ENCODE measurements at regions not wholly inside any gene's neighbourhood (a gene's known extent, or its start where the extent isn't known, plus 50 kb on each side); places are given as distances from the start of the nearest gene placed in this dataset.

- Histone ChIP-seq H3K27me3 (replicated peaks in 1 of 4; ENCODE audit: control extremely low read depth in 1 of 4, control insufficient read depth in 3 of 4, insufficient read depth in 4 of 4, low read length in 3 of 4) (no peaks in the 10 kb centered on the region), H3K27ac (ENCODE audit: low read length in 2 of 2) (no peak overlapping the region), H3K9ac (ENCODE audit: low read length) (no peak overlapping the region), H3K4me2 (replicated peaks; ENCODE audit: low read depth, low read length, poor library complexity, severe bottlenecking) (no peak overlapping the region), H3K36me3 (replicated peaks in 1 of 2; ENCODE audit: control extremely low read depth in 1 of 2, control insufficient read depth in 1 of 2, extremely low read depth in 1 of 2, insufficient read depth in 2 of 2, low read length in 1 of 2) (no peaks in the 10 kb centered on the region), H3K9me3 (ENCODE audit: control extremely low read depth in 1 of 3, control insufficient read depth in 2 of 3, insufficient read depth in 1 of 3, low read length in 2 of 3) (no peaks in the 10 kb centered on the region), H3K79me2 (ENCODE audit: control insufficient read depth, insufficient read depth, low read length) (no peaks in the 10 kb centered on the region), H3K4me1 (ENCODE audit: control insufficient read depth in 2 of 2, insufficient read depth in 2 of 2, low read length in 2 of 2) (no peaks in the 10 kb centered on the region), H2AFZ (ENCODE audit: insufficient read depth, low read depth, low read length, poor library complexity, severe bottlenecking) (no peak overlapping the region), H3K4me3 (ENCODE audit: control extremely low read depth in 1 of 5, extremely low read depth in 1 of 5, insufficient read depth in 1 of 5, low read depth in 2 of 5, low read length in 4 of 5) (no peak overlapping the region), H4K20me1 (ENCODE audit: control insufficient read depth, insufficient read depth, low read length, poor library complexity, severe bottlenecking) (no peaks in the 10 kb centered on the region)
- H3K4me3 Mint-ChIP-seq, result no peak overlapping the region
- no peak overlapping the region for H3K27ac Mint-ChIP-seq
- WGBS (ENCODE audit: insufficient coverage), result no CpG with 5 or more reads among the region's 2 CpGs
- no peaks in the 10 kb centered on the region for H3K4me1 Mint-ChIP-seq
- no peaks in the 10 kb centered on the region for H3K27me3 Mint-ChIP-seq
- no peak for TF ChIP-seq CTCF (IDR thresholded peaks at IDR 0.05)
- no peak for TF ChIP-seq EZH2 (IDR thresholded peaks at IDR 0.05; ENCODE audit: borderline replicate concordance, insufficient read depth, low read depth, low read length, poor library complexity, severe bottlenecking)
- ChIA-PET POLR2A (no interaction called here), CTCF (no interaction called here)
- intact Hi-C loops (cut with micrococcal nuclease), result no loop called here
- DNase-seq, result no peak
- H3K9me3 Mint-ChIP-seq (ENCODE audit: insufficient read depth), result no peaks in the 10 kb centered on the region
- no peak for ATAC-seq (ENCODE audit: low read depth)
These were observed 275.6 kb downstream of the RAP2B start for GRCh38 chr3:153437666-153438065.

- no CpG with 5 or more reads among the region's 3 CpGs for WGBS (ENCODE audit: insufficient coverage)
- no peaks in the 10 kb centered on the region for H3K4me1 Mint-ChIP-seq
- H3K9me3 Mint-ChIP-seq (ENCODE audit: insufficient read depth), result no peaks in the 10 kb centered on the region
- H3K4me3 ChIP-seq (ENCODE audit: control extremely low read depth in 1 of 5, extremely low read depth in 1 of 5, insufficient read depth in 1 of 5, low read depth in 2 of 5, low read length in 4 of 5), result no peak overlapping the region
- no peaks in the 10 kb centered on the region for H3K79me2 ChIP-seq (ENCODE audit: control insufficient read depth, insufficient read depth, low read length)
- no peaks in the 10 kb centered on the region for H3K9me3 ChIP-seq (ENCODE audit: control extremely low read depth in 1 of 3, control insufficient read depth in 2 of 3, insufficient read depth in 1 of 3, low read length in 2 of 3)
- H3K27me3 ChIP-seq (replicated peaks in 1 of 4; ENCODE audit: control extremely low read depth in 1 of 4, control insufficient read depth in 3 of 4, insufficient read depth in 4 of 4, low read length in 3 of 4), result no peaks in the 10 kb centered on the region
- no peak overlapping the region for H3K4me3 Mint-ChIP-seq
- no peak overlapping the region for H3K4me2 ChIP-seq (replicated peaks; ENCODE audit: low read depth, low read length, poor library complexity, severe bottlenecking)
- DNase-seq, result no peak
- no peak overlapping the region for H3K9ac ChIP-seq (ENCODE audit: low read length)
- H3K27me3 Mint-ChIP-seq, result peaks cover 3% of the 10 kb centered on the region
- TF ChIP-seq EZH2 (IDR thresholded peaks at IDR 0.05; ENCODE audit: borderline replicate concordance, insufficient read depth, low read depth, low read length, poor library complexity, severe bottlenecking) (no peak), CTCF (IDR thresholded peaks at IDR 0.05) (no peak)
- no peak overlapping the region for H3K27ac Mint-ChIP-seq
- no peaks in the 10 kb centered on the region for H3K4me1 ChIP-seq (ENCODE audit: control insufficient read depth in 2 of 2, insufficient read depth in 2 of 2, low read length in 2 of 2)
- ChIA-PET POLR2A (no interaction called here), CTCF (no interaction called here)
- H3K27ac ChIP-seq (ENCODE audit: low read length in 2 of 2), result no peak overlapping the region
- no peaks in the 10 kb centered on the region for H3K36me3 ChIP-seq (replicated peaks in 1 of 2; ENCODE audit: control extremely low read depth in 1 of 2, control insufficient read depth in 1 of 2, extremely low read depth in 1 of 2, insufficient read depth in 2 of 2, low read length in 1 of 2)
- intact Hi-C loops (cut with micrococcal nuclease), result no loop called here
- H4K20me1 ChIP-seq (ENCODE audit: control insufficient read depth, insufficient read depth, low read length, poor library complexity, severe bottlenecking), result no peaks in the 10 kb centered on the region
- H2AFZ ChIP-seq (ENCODE audit: insufficient read depth, low read depth, low read length, poor library complexity, severe bottlenecking), result no peak overlapping the region
- ATAC-seq (ENCODE audit: low read depth), result no peak
These were observed 276.2 kb downstream of the RAP2B start for GRCh38 chr3:153438271-153438670.
